ENCODE measurements at regions not wholly inside any gene's neighbourhood (a gene's known extent, or its start where the extent isn't known, plus 50 kb on each side); places are given as distances from the start of the nearest gene placed in this dataset.
A peak's percentile ranks its signal among the peaks of the same experiment; 100 is the strongest.

DNA sequence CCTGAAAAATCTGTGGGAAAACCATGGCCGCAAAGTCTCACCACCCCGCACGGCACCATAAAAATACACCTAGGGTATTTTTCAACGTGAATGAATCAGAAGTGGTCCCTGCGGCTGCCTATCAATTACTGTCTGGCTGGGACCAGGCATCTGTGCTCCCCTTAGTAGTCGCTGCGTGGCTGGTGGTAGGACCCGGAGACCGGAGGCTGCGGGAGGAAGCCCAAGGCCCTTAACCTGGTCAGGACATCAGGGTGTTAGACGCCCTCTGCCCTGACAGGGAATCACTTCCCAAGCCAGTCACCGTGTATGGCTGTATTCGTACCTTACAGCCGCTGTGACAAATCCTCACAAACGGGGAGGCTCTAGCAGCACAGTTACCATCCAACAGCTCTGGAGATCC, 141.5 kb upstream of the PPP2R2D start:
- Histone ChIP-seq H3K9me2 (replicated peaks; ENCODE audit: control insufficient read depth, low read length) (no peaks in the 10 kb centered on the region), H3K27ac (ENCODE audit: low read depth, low read length) (no peak overlapping the region), H3K36me3 (ENCODE audit: control insufficient read depth, low read length) (no peaks in the 10 kb centered on the region), H3K4me1 (ENCODE audit: control insufficient read depth, low read length) (peaks cover 61% of the 10 kb centered on the region), H3K79me2 (ENCODE audit: control insufficient read depth, low read length) (no peaks in the 10 kb centered on the region), H3K4me3 (ENCODE audit: low read length) (no peak overlapping the region), H3K27me3 (ENCODE audit: control insufficient read depth, low read length) (no peaks in the 10 kb centered on the region), H3K4me2 (ENCODE audit: low read length) (no peak overlapping the region), H3F3A (ENCODE audit: control insufficient read depth, insufficient read depth) (peaks cover 4% of the 10 kb centered on the region), H3K9me3 (ENCODE audit: control insufficient read depth, insufficient read depth, low read length) (no peaks in the 10 kb centered on the region), H4K20me1 (ENCODE audit: control insufficient read depth, insufficient read depth, low read depth, low read length) (no peaks in the 10 kb centered on the region)
- TF ChIP-seq, protein P1, sequence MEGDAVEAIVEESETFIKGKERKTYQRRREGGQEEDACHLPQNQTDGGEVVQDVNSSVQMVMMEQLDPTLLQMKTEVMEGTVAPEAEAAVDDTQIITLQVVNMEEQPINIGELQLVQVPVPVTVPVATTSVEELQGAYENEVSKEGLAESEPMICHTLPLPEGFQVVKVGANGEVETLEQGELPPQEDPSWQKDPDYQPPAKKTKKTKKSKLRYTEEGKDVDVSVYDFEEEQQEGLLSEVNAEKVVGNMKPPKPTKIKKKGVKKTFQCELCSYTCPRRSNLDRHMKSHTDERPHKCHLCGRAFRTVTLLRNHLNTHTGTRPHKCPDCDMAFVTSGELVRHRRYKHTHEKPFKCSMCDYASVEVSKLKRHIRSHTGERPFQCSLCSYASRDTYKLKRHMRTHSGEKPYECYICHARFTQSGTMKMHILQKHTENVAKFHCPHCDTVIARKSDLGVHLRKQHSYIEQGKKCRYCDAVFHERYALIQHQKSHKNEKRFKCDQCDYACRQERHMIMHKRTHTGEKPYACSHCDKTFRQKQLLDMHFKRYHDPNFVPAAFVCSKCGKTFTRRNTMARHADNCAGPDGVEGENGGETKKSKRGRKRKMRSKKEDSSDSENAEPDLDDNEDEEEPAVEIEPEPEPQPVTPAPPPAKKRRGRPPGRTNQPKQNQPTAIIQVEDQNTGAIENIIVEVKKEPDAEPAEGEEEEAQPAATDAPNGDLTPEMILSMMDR (IDR thresholded peaks at IDR 0.05; ENCODE audit: low read depth, low read length, poor library complexity, severe bottlenecking): no peak
- TF ChIP-seq EZH2phosphoT487 (IDR thresholded peaks at IDR 0.05; ENCODE audit: borderline replicate concordance, low read length): no peak

DNA sequence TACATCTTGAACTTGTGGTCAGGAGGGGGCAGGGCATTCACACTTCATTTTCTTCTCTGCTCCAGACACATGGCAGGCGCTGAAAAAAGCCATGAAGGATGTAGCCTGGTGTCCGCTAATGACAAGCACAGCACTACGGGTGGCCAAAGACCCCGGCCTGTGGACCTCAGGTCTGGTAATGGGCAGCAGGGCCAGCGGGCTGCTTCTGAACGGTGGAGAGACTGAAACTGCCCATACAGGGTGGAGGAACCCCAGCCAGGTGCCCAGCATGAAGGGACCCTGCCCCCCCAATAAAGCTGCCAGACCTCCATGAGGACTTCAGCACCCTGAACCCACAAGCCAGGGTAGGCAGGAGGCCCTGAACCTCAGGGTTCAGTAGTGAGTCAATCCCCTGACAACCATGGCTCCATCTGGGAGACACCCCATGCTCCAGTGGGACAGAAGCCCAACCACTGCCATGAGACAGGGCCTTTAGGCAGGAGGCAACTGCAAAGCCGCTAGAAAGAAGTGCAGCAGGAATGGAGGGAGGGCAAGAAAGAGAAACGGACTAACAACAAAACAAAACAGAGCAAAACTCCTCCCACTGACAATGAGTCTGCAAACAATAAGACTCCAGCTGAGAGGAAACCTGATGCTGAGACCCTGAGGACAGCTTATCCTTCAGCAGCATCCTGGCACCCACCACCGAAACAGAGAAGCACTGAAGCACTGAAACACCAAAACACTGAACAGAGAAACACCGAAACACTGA, 140.2 kb upstream of the PPP2R2D start:
- no peaks in the 10 kb centered on the region for H3K9me3 ChIP-seq (ENCODE audit: control insufficient read depth, insufficient read depth, low read length)
- peaks cover 74% of the 10 kb centered on the region for H3K4me1 ChIP-seq (ENCODE audit: control insufficient read depth, low read length)
- no peaks in the 10 kb centered on the region for H4K20me1 ChIP-seq (ENCODE audit: control insufficient read depth, insufficient read depth, low read depth, low read length)
- peak overlapping the region; percentile 71 for H3K4me2 ChIP-seq (ENCODE audit: low read length)
- no peaks in the 10 kb centered on the region for H3K9me2 ChIP-seq (replicated peaks; ENCODE audit: control insufficient read depth, low read length)
- peak overlapping the region; percentile 30 for H3K27ac ChIP-seq (ENCODE audit: low read depth, low read length)
- H3K36me3 ChIP-seq (ENCODE audit: control insufficient read depth, low read length): no peaks in the 10 kb centered on the region
- no peak for TF ChIP-seq EZH2phosphoT487 (IDR thresholded peaks at IDR 0.05; ENCODE audit: borderline replicate concordance, low read length)
- TF ChIP-seq, protein P1 (IDR thresholded peaks at IDR 0.05; ENCODE audit: low read depth, low read length, poor library complexity, severe bottlenecking): no peak
- peaks cover 4% of the 10 kb centered on the region for H3F3A ChIP-seq (ENCODE audit: control insufficient read depth, insufficient read depth)
- no peaks in the 10 kb centered on the region for H3K27me3 ChIP-seq (ENCODE audit: control insufficient read depth, low read length)
- no peaks in the 10 kb centered on the region for H3K79me2 ChIP-seq (ENCODE audit: control insufficient read depth, low read length)
- no peak overlapping the region for H3K4me3 ChIP-seq (ENCODE audit: low read length)

DNA sequence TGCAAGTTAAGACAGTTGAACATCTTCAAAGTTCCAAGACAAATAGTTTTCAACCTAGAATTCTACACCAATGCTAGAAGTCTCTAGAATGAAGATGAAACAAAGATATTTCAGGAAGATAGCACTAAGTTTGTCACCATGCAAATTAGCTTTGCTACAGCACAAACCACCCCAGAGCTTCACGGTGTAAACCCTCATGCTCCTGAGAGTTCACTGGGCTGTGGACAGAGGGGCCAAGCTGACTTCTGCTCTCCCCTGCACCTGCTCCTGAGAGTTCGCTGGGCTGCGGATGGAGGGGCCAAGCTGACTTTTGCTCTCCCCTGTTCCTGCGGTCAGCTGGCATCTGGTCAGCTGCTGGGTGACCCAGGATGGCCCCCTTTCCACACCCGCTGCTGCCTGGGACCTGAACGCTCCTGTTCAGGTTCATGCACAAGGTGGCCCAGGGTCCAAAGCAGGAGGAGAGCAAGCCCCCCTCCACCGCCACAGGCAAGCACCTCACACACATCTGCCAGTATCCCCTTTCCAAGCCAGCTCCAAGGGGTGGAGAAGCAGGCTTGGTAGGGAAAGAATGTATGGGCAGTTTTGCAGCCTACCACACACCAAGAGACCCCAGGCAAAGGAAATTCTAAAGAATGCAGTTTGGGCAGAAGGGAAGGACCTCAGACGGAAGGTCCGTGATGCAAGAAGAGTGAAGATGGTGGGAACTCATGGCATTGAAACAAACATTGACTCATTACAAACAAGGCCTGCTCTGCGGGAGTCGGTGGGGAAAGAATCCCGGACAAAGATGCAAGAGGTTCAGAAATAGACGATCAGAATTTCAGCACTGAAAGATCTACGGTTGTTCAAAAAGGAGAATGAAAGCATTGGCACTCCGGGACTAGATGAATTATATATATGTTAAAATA, 137.8 kb upstream of the PPP2R2D start:
- no peaks in the 10 kb centered on the region for H3K36me3 ChIP-seq (ENCODE audit: control insufficient read depth, low read length)
- peaks cover 87% of the 10 kb centered on the region for H3K4me1 ChIP-seq (ENCODE audit: control insufficient read depth, low read length)
- no peaks in the 10 kb centered on the region for H3K9me3 ChIP-seq (ENCODE audit: control insufficient read depth, insufficient read depth, low read length)
- H3K79me2 ChIP-seq (ENCODE audit: control insufficient read depth, low read length): no peaks in the 10 kb centered on the region
- no peaks in the 10 kb centered on the region for H4K20me1 ChIP-seq (ENCODE audit: control insufficient read depth, insufficient read depth, low read depth, low read length)
- no peaks in the 10 kb centered on the region for H3K27me3 ChIP-seq (ENCODE audit: control insufficient read depth, low read length)
- H3F3A ChIP-seq (ENCODE audit: control insufficient read depth, insufficient read depth): peaks cover 4% of the 10 kb centered on the region
- H3K4me2 ChIP-seq (ENCODE audit: low read length): peak overlapping the region; percentile 71
- H3K9me2 ChIP-seq (replicated peaks; ENCODE audit: control insufficient read depth, low read length): no peaks in the 10 kb centered on the region
- no peak for TF ChIP-seq EZH2phosphoT487 (IDR thresholded peaks at IDR 0.05; ENCODE audit: borderline replicate concordance, low read length)
- TF ChIP-seq, protein P1 (IDR thresholded peaks at IDR 0.05; ENCODE audit: low read depth, low read length, poor library complexity, severe bottlenecking): no peak
- peak overlapping the region; percentile 51 for H3K4me3 ChIP-seq (ENCODE audit: low read length)
- peak overlapping the region; percentile 77 for H3K27ac ChIP-seq (ENCODE audit: low read depth, low read length)

Measured in DOHH2 (cell line).